ENCODE measurements at regions not wholly inside any gene's neighbourhood (a gene's known extent, or its start where the extent isn't known, plus 50 kb on each side); places are given as distances from the start of the nearest gene placed in this dataset.

DNA sequence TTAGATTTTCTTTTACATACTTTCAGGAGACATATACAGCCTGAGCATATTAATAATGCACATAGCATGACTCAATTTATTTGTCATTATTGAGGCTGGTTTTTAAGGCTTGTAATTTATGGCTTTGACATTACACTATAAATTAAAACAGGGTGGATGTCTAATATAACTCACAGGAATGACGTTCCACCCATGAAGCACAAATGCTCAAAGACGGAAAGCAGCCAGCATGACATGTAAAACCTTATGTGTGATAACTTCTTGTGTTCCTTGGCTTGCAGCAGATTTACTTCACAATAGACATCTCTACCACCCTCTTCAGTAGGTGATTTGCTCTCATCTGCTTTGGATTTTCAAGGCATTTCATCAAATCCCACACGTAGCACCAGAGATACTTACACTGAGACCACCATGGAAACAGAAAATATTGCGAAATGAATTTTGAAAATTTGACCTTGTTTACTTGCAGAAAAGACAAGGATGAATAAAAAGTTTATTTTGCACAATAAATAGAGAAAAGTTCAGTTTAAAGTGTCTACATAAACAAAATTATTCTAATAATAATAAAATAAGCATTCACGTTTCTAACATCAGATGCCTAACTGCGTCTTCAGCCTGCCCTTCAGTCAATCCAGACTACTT, 64.7 kb upstream of the BTC start:
- Mint-ChIP-seq H3K4me3 (no peak overlapping the region), H3K27ac (no peak overlapping the region), H3K27me3 (ENCODE audit: low read depth in 3 of 3) (peaks cover 0 to 4% (median 1%) of the 10 kb centered on the region in 3 donors), H3K36me3 (no peaks in the 10 kb centered on the region), H3K9me3 (peaks cover 0 to 16% (median 0%) of the 10 kb centered on the region in 7 donors), H3K4me1 (no peaks in the 10 kb centered on the region)
- Histone ChIP-seq H4K20me1 (ENCODE audit: insufficient read depth, low read length) (no peaks in the 10 kb centered on the region), H3K4me1 (ENCODE audit: control insufficient read depth in 1 of 2, insufficient read depth in 2 of 2, low read length in 2 of 2) (no peaks in the 10 kb centered on the region), H3K9me3 (replicated peaks in 1 of 2; ENCODE audit: control insufficient read depth in 1 of 2, insufficient read depth in 1 of 2, low read length in 2 of 2) (peaks cover 0 to 8% of the 10 kb centered on the region in 2 donors), H3K4me3 (replicated peaks in 1 of 3; ENCODE audit: low read depth in 2 of 3, low read length in 3 of 3) (no peak overlapping the region), H2AFZ (ENCODE audit: insufficient read depth, low read depth, low read length, poor library complexity, severe bottlenecking) (no peak overlapping the region), H3K9ac (ENCODE audit: insufficient read depth, low read length, poor library complexity, severe bottlenecking) (no peak overlapping the region), H3K27me3 (ENCODE audit: control insufficient read depth in 2 of 2, insufficient read depth in 2 of 2, low read length in 2 of 2) (no peaks in the 10 kb centered on the region), H3K27ac (ENCODE audit: low read depth in 1 of 2, low read length in 2 of 2) (no peak overlapping the region), H3K4me2 (replicated peaks; ENCODE audit: extremely low read depth, low read length, poor library complexity, severe bottlenecking) (no peak overlapping the region), H3K79me2 (ENCODE audit: insufficient read depth, low read length) (no peaks in the 10 kb centered on the region), H3K36me3 (replicated peaks in 1 of 2; ENCODE audit: control insufficient read depth in 1 of 2, insufficient read depth in 2 of 2, low read length in 2 of 2) (no peaks in the 10 kb centered on the region)
- no peak for DNase-seq
- 86% methylated on average over 1 of the region's 6 CpGs for WGBS (ENCODE audit: insufficient coverage)
- intact Hi-C loops (cut with micrococcal nuclease) = no loop called here
- TF ChIP-seq, protein P1, sequence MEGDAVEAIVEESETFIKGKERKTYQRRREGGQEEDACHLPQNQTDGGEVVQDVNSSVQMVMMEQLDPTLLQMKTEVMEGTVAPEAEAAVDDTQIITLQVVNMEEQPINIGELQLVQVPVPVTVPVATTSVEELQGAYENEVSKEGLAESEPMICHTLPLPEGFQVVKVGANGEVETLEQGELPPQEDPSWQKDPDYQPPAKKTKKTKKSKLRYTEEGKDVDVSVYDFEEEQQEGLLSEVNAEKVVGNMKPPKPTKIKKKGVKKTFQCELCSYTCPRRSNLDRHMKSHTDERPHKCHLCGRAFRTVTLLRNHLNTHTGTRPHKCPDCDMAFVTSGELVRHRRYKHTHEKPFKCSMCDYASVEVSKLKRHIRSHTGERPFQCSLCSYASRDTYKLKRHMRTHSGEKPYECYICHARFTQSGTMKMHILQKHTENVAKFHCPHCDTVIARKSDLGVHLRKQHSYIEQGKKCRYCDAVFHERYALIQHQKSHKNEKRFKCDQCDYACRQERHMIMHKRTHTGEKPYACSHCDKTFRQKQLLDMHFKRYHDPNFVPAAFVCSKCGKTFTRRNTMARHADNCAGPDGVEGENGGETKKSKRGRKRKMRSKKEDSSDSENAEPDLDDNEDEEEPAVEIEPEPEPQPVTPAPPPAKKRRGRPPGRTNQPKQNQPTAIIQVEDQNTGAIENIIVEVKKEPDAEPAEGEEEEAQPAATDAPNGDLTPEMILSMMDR (IDR thresholded peaks at IDR 0.05) = no peak

DNA sequence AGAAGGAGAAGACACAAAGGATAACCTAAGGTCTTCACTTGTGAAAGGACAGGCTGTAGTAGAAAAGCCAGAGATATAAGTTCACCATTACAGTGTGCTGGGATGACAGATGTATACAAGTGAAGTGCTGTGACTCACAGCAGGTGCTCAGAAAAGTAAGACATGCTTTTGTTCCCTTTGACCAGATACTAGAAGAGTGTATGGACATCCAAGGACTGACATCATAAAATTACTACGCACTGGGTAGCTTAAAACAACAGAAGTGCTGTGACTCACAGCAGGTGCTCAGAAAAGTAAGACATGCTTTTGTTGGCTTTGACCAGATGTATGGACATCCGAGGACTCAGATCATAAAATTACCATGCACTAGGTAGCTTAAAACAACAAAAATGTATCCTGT, 61.6 kb upstream of the BTC start:
- H3K9ac ChIP-seq (ENCODE audit: insufficient read depth, low read length, poor library complexity, severe bottlenecking) = no peak overlapping the region
- Mint-ChIP-seq H3K4me3 (no peak overlapping the region), H3K4me1 (no peaks in the 10 kb centered on the region), H3K27ac (no peak overlapping the region), H3K36me3 (no peaks in the 10 kb centered on the region), H3K27me3 (ENCODE audit: low read depth in 3 of 3) (peaks cover 0 to 4% (median 0%) of the 10 kb centered on the region in 3 donors), H3K9me3 (peaks cover 0 to 16% (median 4%) of the 10 kb centered on the region in 7 donors)
- TF ChIP-seq, protein P1 (IDR thresholded peaks at IDR 0.05) = no peak
- H3K4me3 ChIP-seq (replicated peaks in 1 of 3; ENCODE audit: low read depth in 2 of 3, low read length in 3 of 3) = no peak overlapping the region
- no peaks in the 10 kb centered on the region for H3K27me3 ChIP-seq (ENCODE audit: control insufficient read depth in 2 of 2, insufficient read depth in 2 of 2, low read length in 2 of 2)
- H3K79me2 ChIP-seq (ENCODE audit: insufficient read depth, low read length) = no peaks in the 10 kb centered on the region
- no peaks in the 10 kb centered on the region for H4K20me1 ChIP-seq (ENCODE audit: insufficient read depth, low read length)
- peaks cover 1 to 8% of the 10 kb centered on the region in 2 donors for H3K9me3 ChIP-seq (replicated peaks in 1 of 2; ENCODE audit: control insufficient read depth in 1 of 2, insufficient read depth in 1 of 2, low read length in 2 of 2)
- no peaks in the 10 kb centered on the region for H3K4me1 ChIP-seq (ENCODE audit: control insufficient read depth in 1 of 2, insufficient read depth in 2 of 2, low read length in 2 of 2)
- no peak overlapping the region for H3K4me2 ChIP-seq (replicated peaks; ENCODE audit: extremely low read depth, low read length, poor library complexity, severe bottlenecking)
- no peak overlapping the region for H3K27ac ChIP-seq (ENCODE audit: low read depth in 1 of 2, low read length in 2 of 2)
- no peak for DNase-seq
- H2AFZ ChIP-seq (ENCODE audit: insufficient read depth, low read depth, low read length, poor library complexity, severe bottlenecking) = no peak overlapping the region
- no peaks in the 10 kb centered on the region for H3K36me3 ChIP-seq (replicated peaks in 1 of 2; ENCODE audit: control insufficient read depth in 1 of 2, insufficient read depth in 2 of 2, low read length in 2 of 2)
- intact Hi-C loops (cut with micrococcal nuclease) = no loop called here
- WGBS (ENCODE audit: insufficient coverage) = 76% methylated on average over 2 of the region's 2 CpGs

All from CD14-positive monocyte (primary cell).